BLaER1 treated with 17β-estradiol and CSF1 and Interleukin-3, amounts not matched to agents 10 nM and 100 nM (cell line): ENCODE measurements at regions not wholly inside any gene's neighbourhood (a gene's known extent, or its start where the extent isn't known, plus 50 kb on each side); places are given as distances from the start of the nearest gene placed in this dataset.
A peak's percentile ranks its signal among the peaks of the same experiment; 100 is the strongest.

Experiments used
- H3K27ac ChIP-seq, 11 experiments: shearing (Covaris generic); formaldehyde crosslinking; 2 replicates each; pipeline ENCODE4 v1.8.1; 2022
- H3K27me3 ChIP-seq, 11 experiments: shearing (Covaris generic); formaldehyde crosslinking; 2 replicates each; pipeline ENCODE4 v1.8.1; 2022
- H3K36me3 ChIP-seq, 11 experiments: shearing (Covaris generic); formaldehyde crosslinking; 2 replicates each; pipeline ENCODE4 v1.8.1; 2022
- H3K4me1 ChIP-seq, 10 experiments: shearing (Covaris generic); formaldehyde crosslinking; 2 replicates each; pipeline ENCODE4 v1.8.1; 2022
- H3K4me2 ChIP-seq, 11 experiments: shearing (Covaris generic); formaldehyde crosslinking; 2 replicates each; pipeline ENCODE4 v1.8.1; 2022
- H3K4me3 ChIP-seq, 10 experiments: shearing (Covaris generic); formaldehyde crosslinking; 2 replicates each; pipeline ENCODE4 v1.8.1; 2022
- H3K9ac ChIP-seq, 11 experiments: shearing (Covaris generic); formaldehyde crosslinking; 2 replicates each; pipeline ENCODE4 v1.8.1; 2022
- H3K9me3 ChIP-seq, 11 experiments: shearing (Covaris generic); formaldehyde crosslinking; replicated peaks in 1 of 11; 2 replicates each; pipeline ENCODE4 v1.8.1; 2022
- H4K20me1 ChIP-seq, 11 experiments: shearing (Covaris generic); formaldehyde crosslinking; 2 replicates each; pipeline ENCODE4 v1.8.1; 2022
- Cebpa-rat ChIP-seq, 11 experiments: shearing (Covaris generic); IDR thresholded peaks; 2 replicates each; pipeline ENCODE4 v1.8.1; 2022

GRCh38 chr20:58128635-58129625 is 99.5 kb downstream of the ANKRD60 start:
- H3K4me1 ChIP-seq, result peaks cover 29 to 66% (median 59%) of the 10 kb centered on the region in 10 experiments
- TF ChIP-seq Cebpa-rat (IDR thresholded peaks at IDR 0.05), result no peak
- no peaks in the 10 kb centered on the region; a peak in 1 of 22 replicates for H4K20me1 ChIP-seq
- no peak overlapping the region for H3K9ac ChIP-seq
- peaks cover 27 to 32% (median 30%) of the 10 kb centered on the region in 11 experiments for H3K9me3 ChIP-seq
- H3K27me3 ChIP-seq, result peaks cover 0 to 14% (median 0%) of the 10 kb centered on the region in 11 experiments; a peak in 2 of 22 replicates
- H3K4me2 ChIP-seq, result peak overlapping the region in 8 of 11 experiments; percentile 69 to 78 (median 74); a peak in 16 of 22 replicates
- no peak overlapping the region for H3K4me3 ChIP-seq
- H3K36me3 ChIP-seq, result peaks cover 0 to 13% (median 0%) of the 10 kb centered on the region in 11 experiments; a peak in 4 of 22 replicates
- no peak overlapping the region for H3K27ac ChIP-seq

GRCh38 chr20:58127701-58128111 is 100.7 kb downstream of the ANKRD60 start:
- H3K9me3 ChIP-seq, result peaks cover 29 to 40% (median 31%) of the 10 kb centered on the region in 11 experiments
- H3K27ac ChIP-seq, result no peak overlapping the region

GRCh38 chr20:58125726-58126125 is 102.7 kb downstream of the ANKRD60 start:
- Histone ChIP-seq H4K20me1 (no peaks in the 10 kb centered on the region; a peak in 1 of 22 replicates), H3K4me2 (no peak overlapping the region)
- TF ChIP-seq Cebpa-rat (IDR thresholded peaks at IDR 0.05), result no peak

More at GRCh38 chr20:58127701-58128111, 100.7 kb downstream of the ANKRD60 start:
- H3K4me3 ChIP-seq, result no peak overlapping the region
- H3K27me3 ChIP-seq, result peaks cover 0 to 13% (median 0%) of the 10 kb centered on the region in 11 experiments; a peak in 2 of 22 replicates
- no peaks in the 10 kb centered on the region; a peak in 1 of 22 replicates for H4K20me1 ChIP-seq
- no peak for TF ChIP-seq Cebpa-rat (IDR thresholded peaks at IDR 0.05)
- peak overlapping the region in 10 of 11 experiments; percentile 21 to 76 (median 64); a peak in 19 of 22 replicates for H3K4me2 ChIP-seq
- H3K9ac ChIP-seq, result no peak overlapping the region
- peaks cover 29 to 59% (median 54%) of the 10 kb centered on the region in 10 experiments for H3K4me1 ChIP-seq
- peaks cover 0 to 13% (median 0%) of the 10 kb centered on the region in 11 experiments; a peak in 4 of 22 replicates for H3K36me3 ChIP-seq

GRCh38 chr20:58117944-58118343 is 110.5 kb downstream of the ANKRD60 start:
- Histone ChIP-seq H4K20me1 (no peaks in the 10 kb centered on the region), H3K9me3 (peaks cover 52 to 72% (median 64%) of the 10 kb centered on the region in 11 experiments), H3K36me3 (peaks cover 0 to 18% (median 0%) of the 10 kb centered on the region in 11 experiments; a peak in 7 of 22 replicates), H3K4me2 (no peak overlapping the region), H3K4me1 (peaks cover 16 to 22% (median 19%) of the 10 kb centered on the region in 10 experiments), H3K27me3 (no peaks in the 10 kb centered on the region), H3K4me3 (no peak overlapping the region), H3K27ac (no peak overlapping the region), H3K9ac (no peak overlapping the region)
- TF ChIP-seq Cebpa-rat (IDR thresholded peaks at IDR 0.05), result no peak

More at GRCh38 chr20:58125726-58126125, 102.7 kb downstream of the ANKRD60 start:
- Histone ChIP-seq H3K36me3 (peaks cover 0 to 13% (median 0%) of the 10 kb centered on the region in 11 experiments; a peak in 4 of 22 replicates), H3K4me3 (no peak overlapping the region), H3K9ac (no peak overlapping the region), H3K27me3 (peaks cover 0 to 5% (median 0%) of the 10 kb centered on the region in 11 experiments; a peak in 1 of 22 replicates), H3K4me1 (peaks cover 13 to 40% (median 34%) of the 10 kb centered on the region in 10 experiments), H3K9me3 (peaks cover 34 to 53% (median 39%) of the 10 kb centered on the region in 11 experiments), H3K27ac (no peak overlapping the region)

- Histone ChIP-seq H4K20me1 (no peaks in the 10 kb centered on the region), H3K4me1 (peaks cover 30 to 36% (median 34%) of the 10 kb centered on the region in 10 experiments), H3K27ac (no peak overlapping the region), H3K36me3 (peaks cover 0 to 18% (median 0%) of the 10 kb centered on the region in 11 experiments; a peak in 7 of 22 replicates), H3K9ac (no peak overlapping the region), H3K27me3 (no peaks in the 10 kb centered on the region), H3K4me3 (no peak overlapping the region), H3K9me3 (peaks cover 52 to 66% (median 64%) of the 10 kb centered on the region in 11 experiments), H3K4me2 (no peak overlapping the region)
- TF ChIP-seq Cebpa-rat (IDR thresholded peaks at IDR 0.05), result no peak
These were observed 111.9 kb downstream of the ANKRD60 start for GRCh38 chr20:58116505-58116904.

GRCh38 chr20:58113716-58114115 is 114.7 kb downstream of the ANKRD60 start:
- H3K36me3 ChIP-seq, result peaks cover 0 to 17% (median 0%) of the 10 kb centered on the region in 11 experiments; a peak in 6 of 22 replicates
- H3K27ac ChIP-seq, result peak overlapping the region in 7 of 11 experiments; percentile 81 to 92 (median 90); a peak in 14 of 22 replicates
- H3K9ac ChIP-seq, result peak overlapping the region in 8 of 11 experiments; percentile 7 to 82 (median 75); a peak in 14 of 22 replicates
- no peaks in the 10 kb centered on the region for H4K20me1 ChIP-seq
- H3K9me3 ChIP-seq, result peaks cover 36 to 53% (median 45%) of the 10 kb centered on the region in 11 experiments
- peak overlapping the region in 7 of 10 experiments; percentile 6 to 50 (median 22); a peak in 8 of 20 replicates for H3K4me3 ChIP-seq
- H3K27me3 ChIP-seq, result no peaks in the 10 kb centered on the region
- no peak for TF ChIP-seq Cebpa-rat (IDR thresholded peaks at IDR 0.05)
- peak overlapping the region; percentile 75 to 93 (median 84) for H3K4me2 ChIP-seq
- peaks cover 33 to 54% (median 51%) of the 10 kb centered on the region in 10 experiments for H3K4me1 ChIP-seq

- H3K4me2 ChIP-seq, result peak overlapping the region; percentile 75 to 93 (median 84)
- peaks cover 22 to 38% (median 30%) of the 10 kb centered on the region in 11 experiments for H3K9me3 ChIP-seq
- peak overlapping the region in 5 of 10 experiments; percentile 22 to 50 (median 43); a peak in 5 of 20 replicates for H3K4me3 ChIP-seq
- H3K27ac ChIP-seq, result peak overlapping the region in 9 of 11 experiments; percentile 44 to 92 (median 84); a peak in 18 of 22 replicates
- peak overlapping the region in 9 of 11 experiments; percentile 21 to 82 (median 72); a peak in 17 of 22 replicates for H3K9ac ChIP-seq
- no peaks in the 10 kb centered on the region for H4K20me1 ChIP-seq
- peaks cover 33 to 54% (median 51%) of the 10 kb centered on the region in 10 experiments for H3K4me1 ChIP-seq
- H3K36me3 ChIP-seq, result peaks cover 0 to 15% (median 0%) of the 10 kb centered on the region in 11 experiments; a peak in 6 of 22 replicates
- 0 out of 22 replicates have a peak, but pooled peaks of 1 of the 11 experiments have one; percentile 20 for TF ChIP-seq Cebpa-rat (IDR thresholded peaks at IDR 0.05)
- H3K27me3 ChIP-seq, result no peaks in the 10 kb centered on the region
These were observed 116.3 kb downstream of the ANKRD60 start for GRCh38 chr20:58112017-58112781.
